C4-2B (cell line): ENCODE measurements at regions not wholly inside any gene's neighbourhood (a gene's known extent, or its start where the extent isn't known, plus 50 kb on each side); places are given as distances from the start of the nearest gene placed in this dataset.

Experiments used
- ZFX ChIP-seq: fragments of 450-650 bp; IDR thresholded peaks from 2 replicates; pipeline ENCODE4 v1.6.1; 2017
- TF ChIP-seq, protein P1 (sequence below): fragments of 450-650 bp; conservative IDR thresholded peaks from 2 replicates; pipeline ENCODE4 v1.5.1; 2017; ENCODE audit warnings: mild to moderate bottlenecking

DNA sequence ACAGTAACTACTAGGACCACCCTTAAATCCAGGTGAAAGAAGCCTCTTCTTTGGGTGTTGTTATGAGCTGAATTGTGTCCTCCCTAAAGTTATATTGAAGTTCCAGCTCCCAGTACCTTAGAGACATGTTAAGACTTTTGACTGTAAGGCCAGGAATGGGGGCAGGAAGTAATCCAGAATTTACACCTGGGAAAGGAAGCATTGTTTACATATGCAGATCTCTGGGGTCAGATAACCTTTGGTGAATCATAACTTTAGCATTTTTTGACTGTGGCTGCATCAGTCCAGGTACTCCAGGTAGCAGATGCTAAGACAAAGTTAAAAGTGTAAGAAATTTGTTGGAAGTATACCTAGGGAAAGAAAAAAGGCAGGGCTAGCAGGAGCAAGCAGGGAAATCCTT, 104.9 kb upstream of the CENPE start:
- TF ChIP-seq, protein P1, sequence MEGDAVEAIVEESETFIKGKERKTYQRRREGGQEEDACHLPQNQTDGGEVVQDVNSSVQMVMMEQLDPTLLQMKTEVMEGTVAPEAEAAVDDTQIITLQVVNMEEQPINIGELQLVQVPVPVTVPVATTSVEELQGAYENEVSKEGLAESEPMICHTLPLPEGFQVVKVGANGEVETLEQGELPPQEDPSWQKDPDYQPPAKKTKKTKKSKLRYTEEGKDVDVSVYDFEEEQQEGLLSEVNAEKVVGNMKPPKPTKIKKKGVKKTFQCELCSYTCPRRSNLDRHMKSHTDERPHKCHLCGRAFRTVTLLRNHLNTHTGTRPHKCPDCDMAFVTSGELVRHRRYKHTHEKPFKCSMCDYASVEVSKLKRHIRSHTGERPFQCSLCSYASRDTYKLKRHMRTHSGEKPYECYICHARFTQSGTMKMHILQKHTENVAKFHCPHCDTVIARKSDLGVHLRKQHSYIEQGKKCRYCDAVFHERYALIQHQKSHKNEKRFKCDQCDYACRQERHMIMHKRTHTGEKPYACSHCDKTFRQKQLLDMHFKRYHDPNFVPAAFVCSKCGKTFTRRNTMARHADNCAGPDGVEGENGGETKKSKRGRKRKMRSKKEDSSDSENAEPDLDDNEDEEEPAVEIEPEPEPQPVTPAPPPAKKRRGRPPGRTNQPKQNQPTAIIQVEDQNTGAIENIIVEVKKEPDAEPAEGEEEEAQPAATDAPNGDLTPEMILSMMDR: no peak
- TF ChIP-seq ZFX: no peak
